K562 (cell line): ENCODE measurements at regions not wholly inside any gene's neighbourhood (a gene's known extent, or its start where the extent isn't known, plus 50 kb on each side); places are given as distances from the start of the nearest gene placed in this dataset.

ENCODE experiments used
- CBX1 ChIP-seq: sonication (generic); IDR thresholded peaks from 2 replicates; pipeline ENCODE4 v1.6.1; 2016; ENCODE audit warnings: antibody characterized with exemption, low read depth, mild to moderate bottlenecking
- CTCF ChIP-seq, 3 experiments: IDR thresholded peaks in 2 of 3; conservative IDR thresholded peaks in 1 of 3; 2 replicates each; pipeline ENCODE4 v1.5.1; 2011 to 2012; ENCODE audit warnings: low read length in 3 of 3, mild to moderate bottlenecking in 3 of 3, control low read depth in 2 of 3, improper control_type of control experiment in 1 of 3, inconsistent platforms in 1 of 3, low read depth in 1 of 3, mixed read lengths in 1 of 3, moderate library complexity in 1 of 3; ENCODE audit not compliant: insufficient read depth in 2 of 3
- EP300 ChIP-seq: IDR thresholded peaks from 2 replicates; pipeline ENCODE4 v1.6.1; 2012; ENCODE audit warnings: low read length, improper control_type of control experiment
- EZH2 ChIP-seq: IDR thresholded peaks from 2 replicates; pipeline ENCODE4 v1.6.1; 2012; ENCODE audit warnings: low read depth, mild to moderate bottlenecking, inconsistent platforms, low read length, borderline replicate concordance
- POLR2AphosphoS5 ChIP-seq: IDR thresholded peaks from 2 replicates; pipeline ENCODE4 v1.6.1; 2011; ENCODE audit warnings: mild to moderate bottlenecking, low read depth, low read length, moderate library complexity; ENCODE audit not compliant: control insufficient read depth, insufficient read depth
- PREB ChIP-seq: sonication (generic); formaldehyde crosslinking; IDR thresholded peaks from 2 replicates; pipeline ENCODE4 v1.8.1; 2023; ENCODE audit warnings: mild to moderate bottlenecking, missing genetic modification reagents
- SMC3 ChIP-seq: conservative IDR thresholded peaks from 2 replicates; pipeline ENCODE4 v1.6.1; 2011; ENCODE audit warnings: low read depth, low read length, improper control_type of control experiment; ENCODE audit not compliant: insufficient read depth
- SUPT5H ChIP-seq: fragments of 450-650 bp; IDR thresholded peaks from 2 replicates; pipeline ENCODE4 v1.6.1; 2016
- TAL1 ChIP-seq: fragments of 450-650 bp; IDR thresholded peaks from 2 replicates; pipeline ENCODE4 v1.6.1; 2016; ENCODE audit warnings: mild to moderate bottlenecking
- ZZZ3 ChIP-seq: fragments of 450-650 bp; IDR thresholded peaks from 2 replicates; pipeline ENCODE4 v1.6.1; 2016; ENCODE audit warnings: antibody characterized with exemption, mild to moderate bottlenecking, moderate library complexity

GRCh38 chr11:119539583-119539982 lies 116.6 kb upstream of the THY1 start:
- TF ChIP-seq ZZZ3 = no peak
- TF ChIP-seq EP300 = no peak
- no peak for TF ChIP-seq SUPT5H
- TF ChIP-seq CBX1 = no peak
- no peak for TF ChIP-seq POLR2AphosphoS5
- TF ChIP-seq CTCF (IDR thresholded peaks at IDR 0.05 in 2 of 3, conservative IDR thresholded peaks at IDR 0.05 in 1 of 3; ENCODE audit: insufficient read depth in 2 of 3, low read depth in 1 of 3, low read length in 3 of 3) = no peak
- TF ChIP-seq SMC3 = no peak
- no peak for TF ChIP-seq EZH2
- TF ChIP-seq PREB = no peak
- TF ChIP-seq TAL1 = no peak
